ENCODE measurements at regions not wholly inside any gene's neighbourhood (a gene's known extent, or its start where the extent isn't known, plus 50 kb on each side); places are given as distances from the start of the nearest gene placed in this dataset.
A peak's percentile ranks its signal among the peaks of the same experiment; 100 is the strongest.

GRCh38 chr16:73232555-73233328 is 184.8 kb upstream of the ZFHX3 start:
- peak; percentile 44 for DNase-seq

- DNase-seq, result no peak
These were observed 184.1 kb upstream of the ZFHX3 start for GRCh38 chr16:73231944-73232554.

GRCh38 chr16:73231379-73231778 is 183.5 kb upstream of the ZFHX3 start:
- no peak for DNase-seq

GRCh38 chr16:73230651-73231050 is 182.7 kb upstream of the ZFHX3 start:
- no peak for DNase-seq

- DNase-seq, result no peak
These were observed 180.7 kb upstream of the ZFHX3 start for GRCh38 chr16:73228649-73229048.

GRCh38 chr16:73226675-73227074 is 178.7 kb upstream of the ZFHX3 start:
- no peak for DNase-seq

GRCh38 chr16:73225983-73226382 is 178.1 kb upstream of the ZFHX3 start:
- DNase-seq, result no peak

GRCh38 chr16:73220836-73221235 is 172.9 kb upstream of the ZFHX3 start:
- DNase-seq, result no peak

GRCh38 chr16:73219176-73219575 is 171.2 kb upstream of the ZFHX3 start:
- DNase-seq, result no peak

GRCh38 chr16:73217654-73218053 is 169.7 kb upstream of the ZFHX3 start:
- no peak for DNase-seq

- DNase-seq, result no peak
These were observed 169.0 kb upstream of the ZFHX3 start for GRCh38 chr16:73216932-73217331.

- no peak for DNase-seq
These were observed 167.9 kb upstream of the ZFHX3 start for GRCh38 chr16:73215678-73216377.

- DNase-seq, result no peak
These were observed 167.1 kb upstream of the ZFHX3 start for GRCh38 chr16:73214825-73215677.

GRCh38 chr16:73213732-73214455 is 166.0 kb upstream of the ZFHX3 start:
- no peak for DNase-seq

GRCh38 chr16:73212431-73212830 is 164.5 kb upstream of the ZFHX3 start:
- no peak for DNase-seq

- DNase-seq, result no peak
These were observed 162.8 kb upstream of the ZFHX3 start for GRCh38 chr16:73210686-73211085.

- DNase-seq, result no peak
These were observed 162.2 kb upstream of the ZFHX3 start for GRCh38 chr16:73210084-73210483.

GRCh38 chr16:73209190-73209589 is 161.3 kb upstream of the ZFHX3 start:
- DNase-seq, result no peak

GRCh38 chr16:73206151-73206707 is 158.3 kb upstream of the ZFHX3 start:
- no peak for DNase-seq

- DNase-seq, result no peak
These were observed 157.4 kb upstream of the ZFHX3 start for GRCh38 chr16:73205153-73205886.
